H1 (cell line): ENCODE measurements at regions not wholly inside any gene's neighbourhood (a gene's known extent, or its start where the extent isn't known, plus 50 kb on each side); places are given as distances from the start of the nearest gene placed in this dataset.

Experiments used
- CEBPB ChIP-seq: IDR thresholded peaks from 2 replicates; pipeline ENCODE4 v1.6.1; 2012; ENCODE audit warnings: low read depth, low read length
- CHD2 ChIP-seq: IDR thresholded peaks from 2 replicates; pipeline ENCODE4 v1.6.1; 2012; ENCODE audit warnings: low read length, improper control_type of control experiment
- CREB1 ChIP-seq: IDR thresholded peaks from 2 replicates; pipeline ENCODE4 v1.6.1; 2012; ENCODE audit warnings: inconsistent platforms
- CTCF ChIP-seq, 3 experiments: IDR thresholded peaks; 1 replicate in 2 of 3; 2 replicates in 1 of 3; pipeline versions ENCODE4 v1.5.1 to v1.6.1; 2011; ENCODE audit warnings: low read length in 3 of 3, mild to moderate bottlenecking in 3 of 3, inconsistent platforms in 2 of 3, low read depth in 1 of 3, moderate library complexity in 1 of 3; ENCODE audit not compliant: insufficient read depth in 1 of 3; ENCODE audit errors: control extremely low read depth in 1 of 3
- NRF1 ChIP-seq: IDR thresholded peaks from 2 replicates; pipeline ENCODE4 v1.6.1; 2011; ENCODE audit warnings: mild to moderate bottlenecking, low read depth, low read length, improper control_type of control experiment
- POLR2A ChIP-seq, 2 experiments: IDR thresholded peaks; 1 replicate in 1 of 2; 2 replicates in 1 of 2; pipeline ENCODE4 v1.6.1; 2011; ENCODE audit warnings: low read depth in 2 of 2, low read length in 2 of 2, mild to moderate bottlenecking in 2 of 2; ENCODE audit errors: control extremely low read depth in 1 of 2
- RAD21 ChIP-seq, 2 experiments: IDR thresholded peaks in 1 of 2; conservative IDR thresholded peaks in 1 of 2; 2 replicates each; pipeline ENCODE4 v1.6.1; 2011; ENCODE audit warnings: low read depth in 2 of 2, low read length in 2 of 2, improper control_type of control experiment in 1 of 2, inconsistent platforms in 1 of 2, mild to moderate bottlenecking in 1 of 2, moderate library complexity in 1 of 2
- SP1 ChIP-seq: IDR thresholded peaks from 2 replicates; pipeline ENCODE4 v1.6.1; 2011; ENCODE audit warnings: low read depth, low read length
- TAF1 ChIP-seq: IDR thresholded peaks from 2 replicates; pipeline ENCODE4 v1.6.1; 2011; ENCODE audit warnings: mild to moderate bottlenecking, low read depth, low read length

DNA sequence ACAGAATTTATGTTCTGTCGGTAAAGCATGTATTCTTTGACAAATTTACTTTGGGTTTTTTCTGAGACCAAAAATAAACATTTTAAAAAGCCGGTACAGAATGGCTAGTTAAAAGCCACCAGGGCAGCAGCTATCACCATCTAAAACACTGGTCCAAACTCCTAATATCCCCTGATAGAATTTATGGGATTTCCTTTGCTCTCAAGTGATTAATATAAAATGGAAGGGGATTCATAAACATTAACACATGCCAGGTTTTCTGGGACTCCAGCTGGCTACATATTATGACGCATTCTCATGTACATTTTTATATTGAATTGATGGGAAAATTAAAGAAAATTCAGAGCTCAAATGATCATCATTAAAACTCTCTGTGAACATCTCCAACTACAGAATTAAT lies 640.8 kb downstream of the C12orf50 start:
- TF ChIP-seq NRF1 (no peak), CHD2 (no peak), CTCF (IDR thresholded peaks at IDR 0.05; ENCODE audit: control extremely low read depth in 1 of 3, insufficient read depth in 1 of 3, low read depth in 1 of 3, low read length in 3 of 3) (no peak), SP1 (no peak), CREB1 (no peak), CEBPB (no peak), TAF1 (no peak), POLR2A (IDR thresholded peaks at IDR 0.05; ENCODE audit: control extremely low read depth in 1 of 2, low read depth in 2 of 2, low read length in 2 of 2) (no peak), RAD21 (IDR thresholded peaks at IDR 0.05 in 1 of 2, conservative IDR thresholded peaks at IDR 0.05 in 1 of 2; ENCODE audit: low read depth in 2 of 2, low read length in 2 of 2) (no peak)
